HG03571 (cell line): ENCODE measurements at regions not wholly inside any gene's neighbourhood (a gene's known extent, or its start where the extent isn't known, plus 50 kb on each side); places are given as distances from the start of the nearest gene placed in this dataset.

ENCODE experiments used
- ATAC-seq: cut with Tn5 transposase; IDR thresholded peaks from one replicate; pipeline ENCODE4 v1.9.1; 2021; ENCODE audit not compliant: unreplicated experiment

- ATAC-seq: no peak
Measured at GRCh38 chr3:176798680-176799079, 398.6 kb downstream of the TBL1XR1 start.

DNA sequence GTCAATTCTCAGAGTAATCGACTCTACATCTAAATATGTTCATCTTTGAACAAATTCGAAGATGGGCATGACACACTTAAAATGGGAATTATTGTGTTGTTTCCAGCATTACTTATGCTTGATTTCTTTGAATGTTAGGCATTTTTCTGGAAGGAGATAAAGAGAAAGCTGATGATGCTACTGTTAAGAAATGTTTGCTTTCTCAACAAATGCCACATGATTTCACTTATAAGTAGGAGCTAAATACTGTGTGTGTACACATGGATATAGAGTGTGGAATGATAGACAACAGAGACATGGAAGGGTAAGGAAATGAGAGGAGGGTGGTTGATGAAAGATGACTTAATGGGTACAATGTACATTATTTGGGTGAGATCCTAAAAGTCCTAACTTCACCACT lies 400.9 kb downstream of the TBL1XR1 start:
- no peak for ATAC-seq

DNA sequence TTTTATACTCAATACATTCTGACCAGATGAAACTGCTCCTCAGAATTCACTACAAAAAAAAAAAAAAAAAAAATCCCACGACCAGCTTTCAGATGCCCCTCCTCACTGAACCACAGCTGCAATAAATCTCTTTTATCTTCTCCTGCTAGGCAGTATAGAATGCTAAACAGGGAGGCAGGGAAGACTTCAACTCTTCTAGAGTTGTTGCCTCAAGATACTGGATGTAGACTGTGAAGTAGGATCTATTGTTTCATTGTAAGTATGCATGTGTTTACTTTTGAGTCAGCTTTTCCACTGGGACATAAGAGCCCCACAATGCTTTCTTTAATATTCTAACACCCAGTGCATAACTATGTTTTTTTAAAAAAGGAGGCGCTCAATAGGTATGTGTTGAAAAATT lies 401.4 kb downstream of the TBL1XR1 start:
- no peak for ATAC-seq

- no peak for ATAC-seq
Measured at GRCh38 chr3:176794406-176794805, 402.9 kb downstream of the TBL1XR1 start.

DNA sequence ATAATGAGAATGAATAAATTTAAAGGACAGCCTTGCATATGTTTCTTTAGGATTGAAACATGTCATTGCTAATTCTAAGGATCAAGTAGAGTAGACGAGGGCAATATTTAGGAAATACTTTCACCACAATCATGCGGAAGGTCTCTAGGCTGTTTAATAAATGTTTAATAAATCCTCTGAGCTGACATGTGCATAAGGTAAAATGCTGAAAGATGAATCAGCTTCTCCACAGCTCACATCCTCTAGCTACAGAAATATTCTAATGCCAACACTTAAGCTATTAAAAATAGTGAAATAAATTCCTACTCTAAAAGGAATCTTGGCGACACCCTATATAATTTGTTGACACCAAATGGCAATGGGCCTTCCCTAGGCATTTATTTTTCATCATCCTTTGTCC lies 407.3 kb downstream of the TBL1XR1 start:
- no peak for ATAC-seq

GRCh38 chr3:176789281-176789705 lies 408.0 kb downstream of the TBL1XR1 start:
- ATAC-seq: no peak

GRCh38 chr3:176787506-176787905 lies 409.8 kb downstream of the TBL1XR1 start:
- no peak for ATAC-seq

DNA sequence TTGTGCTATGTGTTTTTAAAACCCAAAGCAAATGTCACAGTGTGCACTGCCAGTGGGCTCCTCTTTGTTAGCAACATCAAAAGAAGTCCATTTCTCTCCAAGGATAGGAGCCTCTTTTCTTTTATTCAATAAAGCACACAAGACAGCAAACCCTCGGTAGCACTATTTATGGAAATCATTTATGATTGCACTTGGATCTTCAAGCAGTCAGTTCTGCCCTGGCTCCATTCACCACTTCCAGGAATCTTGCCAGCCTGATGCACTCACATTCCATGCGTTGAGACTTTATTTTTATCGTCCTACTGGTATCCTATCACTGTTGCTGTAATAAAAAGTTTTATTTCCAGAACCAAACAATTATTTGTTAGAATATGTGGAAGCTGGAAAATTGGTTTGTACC lies 412.1 kb downstream of the TBL1XR1 start:
- ATAC-seq: no peak

DNA sequence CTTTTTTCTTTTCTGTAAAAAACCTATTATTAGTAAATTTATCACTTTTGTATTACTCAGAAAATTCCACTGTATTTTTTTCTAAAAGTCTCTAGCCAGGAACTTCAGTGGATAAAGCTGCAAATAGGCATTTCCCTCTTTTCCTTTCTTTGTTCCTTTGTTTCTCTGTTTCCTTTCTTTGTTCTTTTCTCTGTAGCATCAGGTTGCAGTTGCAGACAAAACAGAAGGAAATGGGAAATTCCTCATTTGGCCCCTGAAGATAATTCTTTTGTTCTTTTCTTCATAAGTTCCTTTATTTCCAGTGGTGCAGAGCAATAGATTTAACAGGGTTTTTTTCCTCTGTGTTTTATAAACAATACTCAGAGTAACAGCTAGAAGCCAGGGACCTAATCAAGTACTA lies 416.5 kb downstream of the TBL1XR1 start:
- no peak for ATAC-seq

DNA sequence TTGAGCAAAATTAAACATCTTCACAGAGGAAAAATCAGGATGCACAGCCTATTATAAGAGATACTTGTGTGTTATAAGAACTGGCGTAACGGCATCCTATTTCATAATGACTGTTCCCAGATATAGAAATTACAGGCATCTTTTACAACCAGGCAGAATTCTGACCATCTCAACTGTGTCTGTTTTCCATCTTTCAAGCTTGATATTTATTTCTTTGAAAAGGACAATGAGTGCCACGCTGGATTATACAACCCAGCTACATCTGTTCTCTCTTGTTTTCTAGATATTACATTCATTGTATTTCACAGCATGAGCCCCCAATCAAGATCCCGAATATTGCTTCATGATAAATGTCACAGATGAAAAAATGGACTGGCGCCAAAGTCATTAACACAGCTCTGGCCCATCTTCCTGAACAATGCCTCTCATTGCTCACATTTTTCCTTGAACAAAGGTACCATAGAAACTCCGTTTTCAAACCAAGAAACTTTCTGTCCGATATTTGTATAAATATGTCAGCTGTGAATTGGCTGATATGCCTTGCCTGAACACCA lies 420.6 kb downstream of the TBL1XR1 start:
- ATAC-seq: no peak

DNA sequence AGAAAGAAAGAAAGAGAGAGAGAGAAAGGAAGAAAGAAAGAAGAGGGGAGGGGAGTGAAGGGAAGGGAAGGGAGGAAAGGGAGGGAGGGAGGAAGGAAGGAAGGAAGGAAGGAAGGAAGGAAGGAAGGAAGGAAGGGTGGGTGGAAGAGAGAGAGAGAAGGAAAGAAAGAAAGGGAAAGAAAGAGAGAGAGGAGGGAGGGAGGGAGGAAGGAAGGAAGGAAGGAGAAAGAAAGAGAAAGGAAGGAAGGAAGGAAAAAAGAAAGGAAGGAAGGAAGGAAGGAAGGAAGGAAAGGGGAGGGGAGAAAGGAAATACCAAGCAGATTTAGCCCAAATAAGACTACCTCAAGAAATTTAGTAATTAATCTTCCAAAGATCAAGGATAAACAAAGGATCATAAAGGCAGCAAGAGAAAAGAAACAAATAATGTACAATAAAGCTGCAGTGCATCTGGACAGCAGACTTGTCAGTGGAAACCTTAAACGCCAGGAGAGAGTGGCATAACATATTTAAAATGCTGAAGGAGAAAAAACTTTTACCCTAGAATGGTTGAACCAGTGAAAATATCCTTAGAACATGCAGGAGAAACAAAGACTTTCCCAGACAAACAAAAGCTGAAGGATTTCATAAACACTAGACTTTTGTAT lies 427.6 kb downstream of the TBL1XR1 start:
- ATAC-seq: no peak

DNA sequence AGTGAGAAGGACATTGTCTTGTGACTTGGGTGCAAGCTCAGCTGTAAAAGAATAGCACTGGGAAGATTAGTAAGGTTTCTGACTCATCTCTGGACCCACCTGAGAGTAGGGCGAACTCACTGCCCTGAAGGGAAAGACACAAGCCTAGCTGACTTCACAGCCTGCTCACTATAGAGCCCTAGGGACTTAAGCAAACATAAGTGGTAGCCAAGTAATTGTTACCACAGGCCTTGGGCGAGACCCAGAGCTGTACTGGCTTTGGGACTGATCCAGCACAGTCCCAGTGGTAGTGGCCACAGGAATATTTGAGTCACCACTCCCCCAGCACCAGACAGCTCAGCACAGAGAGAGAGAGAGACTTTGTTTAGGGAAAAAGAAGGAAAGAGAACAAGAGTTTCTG lies 429.9 kb downstream of the TBL1XR1 start:
- ATAC-seq: no peak

DNA sequence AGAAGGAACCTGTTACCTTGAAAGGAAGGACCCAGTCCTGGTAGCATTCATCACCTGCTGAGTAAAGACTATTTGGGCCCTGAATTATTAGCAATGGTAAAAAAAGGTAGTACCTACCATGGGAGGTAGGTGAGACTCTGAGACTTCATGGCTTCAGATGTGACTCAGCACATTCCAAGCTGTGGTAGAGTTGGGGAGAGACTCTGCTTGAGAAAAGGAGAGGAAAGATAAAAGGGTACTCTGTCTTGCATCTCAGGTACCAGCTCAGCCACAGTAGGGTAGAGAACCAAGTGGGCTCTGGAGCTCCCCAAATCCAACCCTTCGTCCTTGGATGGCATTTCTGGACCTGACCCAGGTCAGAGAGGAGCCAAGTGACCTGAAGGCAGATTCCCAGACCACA lies 430.4 kb downstream of the TBL1XR1 start:
- no peak for ATAC-seq

DNA sequence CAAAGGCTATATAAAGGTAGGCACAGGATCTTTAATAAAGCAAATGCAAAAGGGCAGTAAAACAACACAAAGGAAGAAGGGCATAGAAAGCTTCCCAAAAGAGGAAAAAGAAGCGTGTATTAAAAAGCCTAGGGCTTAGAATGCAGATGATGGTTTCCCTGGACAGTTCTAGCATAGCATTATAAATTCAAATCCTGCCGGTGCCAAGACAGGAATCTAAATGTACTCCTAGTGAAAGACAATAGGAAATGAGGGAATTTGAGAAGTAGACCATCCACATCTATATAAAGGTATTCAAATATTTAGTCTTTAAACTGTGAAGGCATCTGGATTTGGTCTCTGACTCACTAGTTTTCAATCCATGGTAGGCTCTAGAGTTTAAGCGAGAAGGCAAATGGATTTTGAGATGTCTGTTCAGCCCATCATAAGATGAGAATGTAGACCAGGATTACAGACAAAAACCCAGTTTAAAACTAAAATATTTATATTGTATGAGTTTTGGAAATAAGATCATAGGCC lies 431.8 kb downstream of the TBL1XR1 start:
- no peak for ATAC-seq

DNA sequence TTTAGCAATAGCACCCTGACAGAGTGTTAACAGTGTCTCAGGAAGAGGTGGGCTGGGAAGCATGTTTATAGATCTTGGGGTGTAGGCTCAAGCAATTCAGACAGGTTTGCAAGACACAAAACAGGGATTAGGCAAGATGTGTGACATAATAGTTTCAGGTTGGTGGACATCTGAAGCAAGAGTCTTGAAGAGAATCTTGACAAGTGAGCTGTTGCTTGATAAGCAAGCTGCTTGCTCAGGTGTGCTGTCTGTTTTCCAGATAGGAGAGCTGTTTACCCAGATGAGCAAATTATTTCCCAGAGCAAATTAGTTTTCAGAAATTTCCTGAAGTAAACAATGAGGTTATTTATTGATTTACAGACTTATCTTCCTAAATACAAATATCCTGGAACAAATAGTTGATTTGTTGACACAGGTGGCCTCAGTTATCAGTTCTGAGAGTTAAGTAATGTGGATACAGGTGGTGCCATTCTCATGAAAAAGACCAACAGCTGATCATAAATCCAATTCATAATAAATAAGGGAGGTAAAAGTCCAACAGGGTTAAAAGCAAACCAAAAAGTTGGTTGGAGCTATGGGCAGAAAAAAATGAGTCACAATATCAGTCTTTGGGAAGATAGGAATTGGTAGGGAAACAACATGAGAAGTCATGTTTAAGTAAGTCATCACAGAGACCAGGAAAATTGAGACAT lies 437.3 kb downstream of the TBL1XR1 start:
- ATAC-seq: no peak

- no peak for ATAC-seq
Measured at GRCh38 chr3:176757429-176757828, 439.9 kb downstream of the TBL1XR1 start.

DNA sequence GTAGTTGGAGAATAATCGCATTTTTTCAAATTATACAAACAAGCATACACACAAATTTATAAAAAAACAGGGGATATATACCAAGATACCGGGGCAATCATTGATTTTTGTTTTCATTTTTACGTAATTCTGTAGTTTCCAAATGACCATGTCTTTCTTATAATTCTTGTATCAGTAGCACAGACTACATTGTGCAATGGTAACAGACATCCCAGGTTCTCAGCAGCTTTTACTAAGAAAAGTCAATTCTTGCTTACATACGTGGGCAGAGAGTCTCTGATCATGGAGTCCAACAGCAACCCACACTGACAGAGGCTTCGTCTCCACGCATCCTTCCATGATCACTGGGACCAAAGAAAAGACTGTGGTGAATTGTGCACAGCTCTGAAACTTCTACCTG lies 441.3 kb downstream of the TBL1XR1 start:
- ATAC-seq: no peak

- no peak for ATAC-seq
Measured at GRCh38 chr3:176755552-176755951, 441.7 kb downstream of the TBL1XR1 start.

DNA sequence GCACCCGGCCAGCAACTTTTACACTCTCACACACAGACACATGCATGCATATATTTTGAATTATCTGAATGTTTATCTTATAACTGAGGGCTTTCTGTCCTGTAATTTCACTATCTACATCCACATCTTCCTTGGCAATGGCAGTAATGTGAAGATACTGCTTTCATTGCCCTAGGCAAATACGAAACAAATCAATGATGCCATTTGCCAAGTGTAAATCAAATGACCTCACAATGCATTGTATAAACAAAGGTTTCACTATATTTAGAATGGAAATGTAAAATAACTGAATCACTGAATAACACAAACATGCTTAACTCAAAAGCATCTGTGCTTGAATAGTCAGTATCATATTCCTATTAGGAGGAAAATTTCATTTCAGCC lies 455.6 kb downstream of the TBL1XR1 start:
- ATAC-seq: no peak

GRCh38 chr3:176740906-176741663 lies 456.2 kb downstream of the TBL1XR1 start:
- no peak for ATAC-seq

- no peak for ATAC-seq
Measured at GRCh38 chr3:176739159-176739558, 458.1 kb downstream of the TBL1XR1 start.
